OCI-LY3 (cell line): ENCODE measurements at regions not wholly inside any gene's neighbourhood (a gene's known extent, or its start where the extent isn't known, plus 50 kb on each side); places are given as distances from the start of the nearest gene placed in this dataset.

Experiments used
- H2AFZ ChIP-seq: fragments of 200-600, 300-600 bp; shearing (Covaris generic); 2 replicates; pipeline ENCODE4 v1.6.0; 2014; ENCODE audit warnings: antibody characterized with exemption, low read depth, low read length
- H3K27ac ChIP-seq: fragments of 200-600, 300-600 bp; sonication (generic); 2 replicates; pipeline ENCODE4 v1.5.1; 2014; ENCODE audit warnings: mild to moderate bottlenecking, low read length, moderate library complexity, mixed read lengths
- H3K27me3 ChIP-seq: fragments of 200-600, 300-600 bp; sonication (generic); 2 replicates; pipeline ENCODE4 v1.6.1; 2014; ENCODE audit warnings: low read depth, low read length, mixed read lengths
- H3K36me3 ChIP-seq: fragments of 200-600, 300-600 bp; sonication (generic); replicated peaks from 2 replicates; pipeline ENCODE3; 2014; ENCODE audit warnings: low read depth, low read length, mixed read lengths
- H3K4me1 ChIP-seq: fragments of 300-600, 200-600 bp; sonication (generic); 2 replicates; pipeline ENCODE4 v1.6.1; 2014; ENCODE audit warnings: low read length, mixed read lengths
- H3K4me2 ChIP-seq: fragments of 200-600, 300-600 bp; sonication (generic); 2 replicates; pipeline ENCODE4 v1.6.1; 2014; ENCODE audit warnings: low read length, mixed read lengths
- H3K4me3 ChIP-seq: fragments of 300-600, 200-600 bp; sonication (generic); 2 replicates; pipeline ENCODE4 v1.5.1; 2014; ENCODE audit warnings: antibody characterized with exemption, mild to moderate bottlenecking, low read length, moderate library complexity
- H3K79me2 ChIP-seq: fragments of 300-600, 200-600 bp; shearing (Covaris generic); 2 replicates; pipeline ENCODE4 v1.6.1; 2014; ENCODE audit warnings: mild to moderate bottlenecking, low read length, mixed read lengths
- H3K9ac ChIP-seq: fragments of 300-600, 200-600 bp; shearing (Covaris generic); 2 replicates; pipeline ENCODE4 v1.6.0; 2014; ENCODE audit warnings: mild to moderate bottlenecking, low read length, moderate library complexity
- H3K9me3 ChIP-seq: fragments of 200-600, 300-600 bp; shearing (Covaris generic); 2 replicates; pipeline ENCODE4 v1.6.1; 2014; ENCODE audit warnings: low read length, mixed read lengths; ENCODE audit not compliant: insufficient read depth
- H4K20me1 ChIP-seq: fragments of 200-600, 300-600 bp; sonication (generic); 2 replicates; pipeline ENCODE4 v1.6.1; 2016; ENCODE audit warnings: low read length, mixed read lengths; ENCODE audit not compliant: insufficient read depth
- CTCF ChIP-seq: fragments of 200-600, 300-600 bp; sonication (generic); IDR thresholded peaks from 2 replicates; pipeline ENCODE4 v1.5.1; 2014; ENCODE audit warnings: antibody characterized with exemption, low read length, low read depth
- EZH2phosphoT487 ChIP-seq: fragments of 200-600 bp; shearing (Covaris generic); IDR thresholded peaks from 2 replicates; pipeline ENCODE4 v1.6.1; 2018; ENCODE audit warnings: antibody characterized with exemption, mixed run types, low read depth

- no peaks in the 10 kb centered on the region for H3K36me3 ChIP-seq
- H3K4me2 ChIP-seq = no peak overlapping the region
- no peak overlapping the region for H2AFZ ChIP-seq
- no peak overlapping the region for H3K27ac ChIP-seq
- no peaks in the 10 kb centered on the region for H3K79me2 ChIP-seq
- H4K20me1 ChIP-seq = no peaks in the 10 kb centered on the region
- H3K27me3 ChIP-seq = no peaks in the 10 kb centered on the region
- H3K9ac ChIP-seq = no peak overlapping the region
- TF ChIP-seq CTCF (no peak), EZH2phosphoT487 (no peak)
- H3K4me3 ChIP-seq = no peak overlapping the region
- H3K4me1 ChIP-seq = peaks cover 11% of the 10 kb centered on the region
- no peaks in the 10 kb centered on the region for H3K9me3 ChIP-seq
Measured at GRCh38 chr14:84041421-84041820, 1488.5 kb upstream of the FLRT2 start.

- H3K9ac ChIP-seq = no peak overlapping the region
- H3K27me3 ChIP-seq = no peaks in the 10 kb centered on the region
- no peaks in the 10 kb centered on the region for H3K4me1 ChIP-seq
- no peaks in the 10 kb centered on the region for H4K20me1 ChIP-seq
- H3K36me3 ChIP-seq = no peaks in the 10 kb centered on the region
- H3K4me2 ChIP-seq = no peak overlapping the region
- no peak overlapping the region for H3K27ac ChIP-seq
- no peaks in the 10 kb centered on the region for H3K9me3 ChIP-seq
- no peak overlapping the region for H3K4me3 ChIP-seq
- H2AFZ ChIP-seq = no peak overlapping the region
- TF ChIP-seq CTCF = no peak
- no peak for TF ChIP-seq EZH2phosphoT487
- no peaks in the 10 kb centered on the region for H3K79me2 ChIP-seq
Measured at GRCh38 chr14:84042992-84043391, 1487.0 kb upstream of the FLRT2 start.

- Histone ChIP-seq H2AFZ (no peak overlapping the region), H3K9me3 (no peaks in the 10 kb centered on the region), H3K4me1 (peaks cover 4% of the 10 kb centered on the region; the same call in 1 of the 2 replicates), H3K27me3 (no peaks in the 10 kb centered on the region), H4K20me1 (no peaks in the 10 kb centered on the region), H3K36me3 (no peaks in the 10 kb centered on the region), H3K9ac (no peak overlapping the region), H3K4me3 (no peak overlapping the region), H3K79me2 (no peaks in the 10 kb centered on the region), H3K4me2 (no peak overlapping the region), H3K27ac (no peak overlapping the region)
- TF ChIP-seq EZH2phosphoT487 (no peak), CTCF (no peak)
Measured at GRCh38 chr14:84064316-84065125, 1465.4 kb upstream of the FLRT2 start.

DNA sequence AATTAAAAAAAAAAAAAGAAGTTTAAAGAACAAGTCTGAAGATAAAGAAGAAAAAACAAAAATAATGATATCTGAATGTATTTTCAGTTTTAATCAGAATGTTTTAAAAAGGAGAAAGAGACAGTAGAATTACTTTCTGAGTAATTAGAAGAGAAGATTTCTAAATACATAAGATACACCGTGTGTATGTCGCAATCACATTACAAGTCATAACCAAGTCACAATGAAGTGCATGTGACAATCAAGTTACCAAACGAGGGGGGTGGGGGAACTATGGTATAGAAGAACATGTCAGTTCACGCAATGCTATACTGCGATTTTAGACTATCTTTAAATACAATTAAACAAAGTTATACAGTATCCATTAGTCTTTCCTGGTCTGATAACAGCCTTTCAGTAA, 1464.1 kb upstream of the FLRT2 start:
- H3K79me2 ChIP-seq = no peaks in the 10 kb centered on the region
- no peak overlapping the region for H3K9ac ChIP-seq
- H3K36me3 ChIP-seq = no peaks in the 10 kb centered on the region
- no peak for TF ChIP-seq EZH2phosphoT487
- no peak for TF ChIP-seq CTCF
- no peak overlapping the region for H2AFZ ChIP-seq
- peaks cover 4% of the 10 kb centered on the region; the same call in 1 of the 2 replicates for H3K4me1 ChIP-seq
- H3K27me3 ChIP-seq = no peaks in the 10 kb centered on the region
- H4K20me1 ChIP-seq = no peaks in the 10 kb centered on the region
- H3K9me3 ChIP-seq = no peaks in the 10 kb centered on the region
- no peak overlapping the region for H3K4me3 ChIP-seq
- H3K4me2 ChIP-seq = no peak overlapping the region
- H3K27ac ChIP-seq = no peak overlapping the region
